H1 (cell line): ENCODE measurements at regions not wholly inside any gene's neighbourhood (a gene's known extent, or its start where the extent isn't known, plus 50 kb on each side); places are given as distances from the start of the nearest gene placed in this dataset.

Source experiments
- CTCF ChIA-PET: fragments of 300-600 bp; sonication (Branson Sonifier 250); formaldehyde crosslinking; loops from one replicate; lab custom pipeline; 2021; ENCODE audit not compliant: partially characterized antibody; lab: Charles Lee
- POLR2A ChIA-PET: fragments of 300-600 bp; sonication (Branson Sonifier 250); formaldehyde crosslinking; loops from one replicate; lab custom pipeline; 2021; ENCODE audit warnings: inconsistent platforms; ENCODE audit not compliant: partially characterized antibody; lab: Charles Lee
- DNase-seq, 2 experiments: peaks; one replicate each; pipeline versions ENCODE4 v3.0.0 to v3.0.0-alpha.2; 2010 to 2022; ENCODE audit warnings: low spot score in 2 of 2, low read depth in 1 of 2, mixed read lengths in 1 of 2
- FAIRE-seq: peaks from 2 replicates; lab custom pipeline; 2011; peaks lifted over from hg19 to GRCh38; lab: Jason Lieb, UNC
- H2AFZ ChIP-seq: 2 replicates; pipeline ENCODE4 v1.8.1; 2012; ENCODE audit warnings: low read length, inconsistent platforms
- H2AK5ac ChIP-seq: 2 replicates; pipeline ENCODE4 v1.6.1; 2013; ENCODE audit warnings: low read depth, low read length
- H2BK120ac ChIP-seq: replicated peaks from 2 replicates; pipeline ENCODE3; 2013; ENCODE audit warnings: low read depth, low read length, inconsistent platforms
- H2BK12ac ChIP-seq: 2 replicates; pipeline ENCODE4 v1.6.1; 2013; ENCODE audit warnings: low read depth, low read length
- H2BK15ac ChIP-seq: 2 replicates; pipeline ENCODE4 v1.6.1; 2013; ENCODE audit warnings: low read length
- H2BK20ac ChIP-seq: 2 replicates; pipeline ENCODE4 v1.6.1; 2013; ENCODE audit warnings: low read length
- H2BK5ac ChIP-seq: 2 replicates; pipeline ENCODE4 v1.6.1; 2013; ENCODE audit warnings: low read depth, low read length
- H3K14ac ChIP-seq: 2 replicates; pipeline ENCODE4 v1.6.1; 2013; ENCODE audit warnings: inconsistent platforms; ENCODE audit not compliant: insufficient read length
- H3K18ac ChIP-seq: 2 replicates; pipeline ENCODE4 v1.6.1; 2013; ENCODE audit warnings: low read length; ENCODE audit errors: extremely low read depth
- H3K23ac ChIP-seq: 2 replicates; pipeline ENCODE4 v1.6.1; 2013; ENCODE audit warnings: inconsistent platforms; ENCODE audit not compliant: insufficient read length
- H3K23me2 ChIP-seq: 2 replicates; pipeline ENCODE4 v1.6.1; 2013; ENCODE audit warnings: low read depth, low read length
- H3K27ac ChIP-seq: 2 replicates; pipeline ENCODE4 v1.6.1; 2011; ENCODE audit warnings: low read depth, low read length, inconsistent platforms
- H3K27me3 ChIP-seq, 4 experiments: replicated peaks in 1 of 4; 1 replicate in 1 of 4; 2 replicates in 3 of 4; pipeline versions ENCODE4 v1.6.1 to v1.8.1; 2011 to 2013; ENCODE audit warnings: low read length in 3 of 4, mild to moderate bottlenecking in 3 of 4, inconsistent platforms in 2 of 4, mixed read lengths in 2 of 4, moderate library complexity in 1 of 4; ENCODE audit not compliant: control insufficient read depth in 3 of 4, insufficient read depth in 3 of 4; ENCODE audit errors: extremely low read depth in 1 of 4
- H3K36me3 ChIP-seq, 4 experiments: 2 replicates each; pipeline versions ENCODE4 v1.6.1 to v1.8.1; 2011 to 2013; ENCODE audit warnings: mild to moderate bottlenecking in 4 of 4, low read length in 3 of 4, moderate library complexity in 2 of 4, control low read depth in 1 of 4, inconsistent platforms in 1 of 4; ENCODE audit not compliant: insufficient read depth in 4 of 4, control insufficient read depth in 2 of 4
- H3K4ac ChIP-seq: replicated peaks from 2 replicates; pipeline ENCODE3; 2013; ENCODE audit warnings: low read length, low read depth, mixed read lengths, inconsistent platforms; ENCODE audit not compliant: insufficient read length
- H3K4me1 ChIP-seq, 4 experiments: replicated peaks in 1 of 4; 1 replicate in 1 of 4; 2 replicates in 3 of 4; pipeline versions ENCODE4 v1.6.1 to v1.8.1; 2011 to 2013; ENCODE audit warnings: low read length in 3 of 4, inconsistent platforms in 2 of 4, mixed read lengths in 1 of 4; ENCODE audit not compliant: insufficient read depth in 4 of 4, control insufficient read depth in 3 of 4
- H3K4me2 ChIP-seq, 2 experiments: 2 replicates each; pipeline versions ENCODE4 v1.6.1 to v1.8.1; 2011 to 2013; ENCODE audit warnings: low read depth in 2 of 2, low read length in 2 of 2, control low read depth in 1 of 2, inconsistent platforms in 1 of 2, mild to moderate bottlenecking in 1 of 2; ENCODE audit not compliant: insufficient read depth in 1 of 2
- H3K4me3 ChIP-seq, 4 experiments: fragments of 200-600, 300-600 bp in 1 of 4; sonication (generic), shearing (Covaris generic), sonication (Bioruptor Twin) in 1 of 4; 2 replicates each; pipeline versions ENCODE4 v1.5.1 to v1.8.1; 2011 to 2016; ENCODE audit warnings: low read length in 4 of 4, low read depth in 3 of 4, control low read depth in 2 of 4, inconsistent platforms in 2 of 4, mild to moderate bottlenecking in 2 of 4, mixed read lengths in 1 of 4, moderate library complexity in 1 of 4; ENCODE audit not compliant: insufficient read depth in 2 of 4; ENCODE audit errors: extremely low read depth in 1 of 4
- H3K56ac ChIP-seq: replicated peaks from 2 replicates; pipeline ENCODE3; 2013; ENCODE audit warnings: low read depth, mild to moderate bottlenecking, mixed read lengths, low read length, inconsistent platforms; ENCODE audit not compliant: insufficient read length
- H3K79me1 ChIP-seq: 2 replicates; pipeline ENCODE4 v1.6.1; 2013; ENCODE audit warnings: low read depth, low read length, control low read depth
- H3K79me2 ChIP-seq, 2 experiments: 2 replicates each; pipeline versions ENCODE4 v1.6.1 to v1.8.1; 2012 to 2013; ENCODE audit warnings: low read length in 2 of 2, mild to moderate bottlenecking in 2 of 2, inconsistent platforms in 1 of 2; ENCODE audit not compliant: insufficient read depth in 2 of 2, control insufficient read depth in 1 of 2
- H3K9ac ChIP-seq, 4 experiments: replicated peaks in 1 of 4; 1 replicate in 1 of 4; 2 replicates in 3 of 4; pipeline versions ENCODE4 v1.6.1 to v1.8.1; 2011 to 2013; ENCODE audit warnings: low read depth in 3 of 4, low read length in 3 of 4, control low read depth in 2 of 4, mild to moderate bottlenecking in 2 of 4, moderate library complexity in 2 of 4, inconsistent platforms in 1 of 4; ENCODE audit errors: extremely low read depth in 1 of 4
- H3K9me3 ChIP-seq, 2 experiments: 2 replicates each; pipeline versions ENCODE4 v1.6.1 to v1.8.1; 2012 to 2013; ENCODE audit warnings: mild to moderate bottlenecking in 2 of 2, moderate library complexity in 2 of 2, control low read depth in 1 of 2, inconsistent platforms in 1 of 2, low read depth in 1 of 2, low read length in 1 of 2, mixed read lengths in 1 of 2; ENCODE audit not compliant: insufficient read depth in 2 of 2
- H4K20me1 ChIP-seq, 2 experiments: replicated peaks in 1 of 2; 2 replicates each; pipeline versions ENCODE3 to v1.8.1; 2011 to 2013; ENCODE audit warnings: inconsistent platforms in 2 of 2, low read length in 2 of 2, mild to moderate bottlenecking in 1 of 2; ENCODE audit not compliant: insufficient read depth in 2 of 2, control insufficient read depth in 1 of 2
- H4K5ac ChIP-seq: 2 replicates; pipeline ENCODE4 v1.6.1; 2013; ENCODE audit warnings: low read length, low read depth, mixed read lengths, inconsistent platforms; ENCODE audit not compliant: insufficient read length
- H4K8ac ChIP-seq: 2 replicates; pipeline ENCODE4 v1.8.0; 2013; ENCODE audit warnings: mild to moderate bottlenecking, moderate library complexity, low read length, inconsistent platforms; ENCODE audit not compliant: insufficient read depth; ENCODE audit errors: extremely low read depth
- H4K91ac ChIP-seq: replicated peaks from 2 replicates; pipeline ENCODE3; 2013; ENCODE audit warnings: low read length, mixed read lengths, inconsistent platforms; ENCODE audit not compliant: insufficient read length
- CBX5 ChIP-seq: fragments of 300-800, 300-1000 bp; sonication (generic); IDR thresholded peaks from 2 replicates; pipeline ENCODE4 v1.7.1; 2016; ENCODE audit warnings: antibody characterized with exemption, low read length, low read depth
- CBX8 ChIP-seq: fragments of 300-800, 300-1000 bp; sonication (generic); IDR thresholded peaks from 2 replicates; pipeline ENCODE4 v1.7.1; 2016; ENCODE audit warnings: low read depth, low read length, borderline replicate concordance
- CHD1 ChIP-seq: IDR thresholded peaks from 2 replicates; pipeline ENCODE4 v1.6.1; 2012; ENCODE audit warnings: low read depth, low read length, improper control_type of control experiment
- GABPA ChIP-seq: IDR thresholded peaks from 2 replicates; pipeline ENCODE4 v1.6.1; 2011; ENCODE audit warnings: mild to moderate bottlenecking, low read length, moderate library complexity, borderline replicate concordance; ENCODE audit not compliant: insufficient read depth
- HDAC2 ChIP-seq, 2 experiments: fragments of 300-600 bp in 1 of 2; sonication (generic) in 1 of 2; IDR thresholded peaks; 2 replicates each; pipeline ENCODE4 v1.6.1; 2011 to 2012; ENCODE audit warnings: low read depth in 2 of 2, low read length in 2 of 2, mild to moderate bottlenecking in 2 of 2, moderate library complexity in 2 of 2, borderline replicate concordance in 1 of 2, inconsistent platforms in 1 of 2
- KDM4A ChIP-seq: IDR thresholded peaks from one replicate; pipeline ENCODE4 v1.7.1; 2012; ENCODE audit warnings: low read depth, mild to moderate bottlenecking, moderate library complexity, low read length, inconsistent platforms; ENCODE audit not compliant: severe bottlenecking
- NRF1 ChIP-seq: IDR thresholded peaks from 2 replicates; pipeline ENCODE4 v1.6.1; 2011; ENCODE audit warnings: mild to moderate bottlenecking, low read depth, low read length, improper control_type of control experiment
- TBP ChIP-seq: IDR thresholded peaks from 2 replicates; pipeline ENCODE4 v1.6.1; 2011; ENCODE audit warnings: low read depth, low read length, improper control_type of control experiment
- TCF12 ChIP-seq: IDR thresholded peaks from 2 replicates; pipeline ENCODE4 v1.6.1; 2011; ENCODE audit warnings: low read depth, mild to moderate bottlenecking, low read length
- USF2 ChIP-seq: IDR thresholded peaks from 2 replicates; pipeline ENCODE4 v1.6.1; 2011; ENCODE audit warnings: low read length, improper control_type of control experiment
- WGBS, 2 experiments: shearing (Covaris generic) in 1 of 2; methylation state at CpG; one replicate each; pipeline versions ENCODE4 v1.1.6 to v1.1.7; 2013 to 2015; ENCODE audit warnings: low lambda C conversion rate in 2 of 2, mixed read lengths in 2 of 2, inconsistent platforms in 1 of 2, low coverage in 1 of 2, missing lambda C conversion rate in 1 of 2; ENCODE audit not compliant: insufficient replicate concordance in 2 of 2, insufficient coverage in 1 of 2, insufficient read length in 1 of 2; ENCODE audit errors: extremely low coverage in 1 of 2, missing lambda C conversion rate in 1 of 2; 5-methylcytosine and 5-hydroxymethylcytosine counted together

DNA sequence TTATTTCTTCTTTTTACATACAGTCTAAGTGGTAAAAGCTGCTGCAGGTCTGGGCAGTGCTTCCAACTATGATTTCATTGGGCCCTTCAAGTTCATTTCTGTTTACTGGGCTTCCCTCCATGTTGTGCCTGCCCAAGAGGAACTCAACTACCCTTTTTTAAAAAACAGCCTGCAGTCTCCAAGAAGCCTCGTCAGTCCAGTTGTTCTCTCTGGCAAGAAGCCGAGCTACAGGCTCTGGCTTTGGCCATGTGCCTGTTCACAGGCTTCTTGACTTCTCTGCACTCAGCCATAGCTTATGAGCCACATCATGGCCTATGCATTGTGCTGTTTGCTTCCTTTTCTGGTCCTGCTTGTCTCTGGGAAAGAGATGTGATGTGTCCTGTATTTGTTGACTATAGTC lies 119.7 kb upstream of the PJA2 start:
- no peaks in the 10 kb centered on the region for H3K36me3 ChIP-seq
- H4K5ac ChIP-seq: no peak overlapping the region
- H2BK15ac ChIP-seq: no peak overlapping the region
- H3K79me1 ChIP-seq: no peaks in the 10 kb centered on the region
- CTCF ChIA-PET: interaction anchor here (0.7 to 1.5 kb wide), 2 partner anchors 25 to 90 kb away, joined by 3 read pairs; no protein-coding TSS in a partner anchor
- WGBS, 2 experiments: 100% methylated on average over 2 of the region's 2 CpGs; no CpG with 5 or more reads in 1 of the 2 experiments
- TF ChIP-seq CBX5: no peak
- no peak for TF ChIP-seq CBX8
- TF ChIP-seq HDAC2 (IDR thresholded peaks at IDR 0.05; ENCODE audit: borderline replicate concordance in 1 of 2, low read depth in 2 of 2, low read length in 2 of 2): no peak
- no peak for TF ChIP-seq USF2
- TF ChIP-seq CHD1: no peak
- TF ChIP-seq TCF12: no peak
- TF ChIP-seq TBP: no peak
- TF ChIP-seq NRF1: no peak
- TF ChIP-seq GABPA: no peak
- TF ChIP-seq KDM4A: no peak
- no peaks in the 10 kb centered on the region for H3K9me3 ChIP-seq
- H4K8ac ChIP-seq: no peak overlapping the region
- peak overlapping the region; percentile 82 for H4K91ac ChIP-seq
- no peak overlapping the region for H3K4me2 ChIP-seq
- no peak overlapping the region for H3K14ac ChIP-seq
- H2BK5ac ChIP-seq: no peak overlapping the region; the same call in 1 of the 2 replicates
- H3K27ac ChIP-seq: no peak overlapping the region
- no peak overlapping the region for H3K23ac ChIP-seq
- H2BK120ac ChIP-seq: no peak overlapping the region
- FAIRE-seq (no peak), DNase-seq (no peak)
- H2BK12ac ChIP-seq: no peak overlapping the region; the same call in 1 of the 2 replicates
- H2AFZ ChIP-seq: peak overlapping the region; percentile 82
- no peak overlapping the region for H3K4ac ChIP-seq
- POLR2A ChIA-PET: no interaction called here
- 0 out of 2 replicates have a peak overlapping the region, but pooled peaks have one; percentile 87 for H2BK20ac ChIP-seq
- no peak overlapping the region for H2AK5ac ChIP-seq
- no peak overlapping the region; the same call in 1 of the 2 replicates for H3K18ac ChIP-seq
- H3K9ac ChIP-seq: no peak overlapping the region
- H4K20me1 ChIP-seq: no peaks in the 10 kb centered on the region
- no peaks in the 10 kb centered on the region for H3K79me2 ChIP-seq
- H3K27me3 ChIP-seq: no peaks in the 10 kb centered on the region
- H3K56ac ChIP-seq: no peak overlapping the region
- no peaks in the 10 kb centered on the region for H3K23me2 ChIP-seq
- H3K4me3 ChIP-seq: no peak overlapping the region
- no peaks in the 10 kb centered on the region for H3K4me1 ChIP-seq
